ENCODE measurements at regions not wholly inside any gene's neighbourhood (a gene's known extent, or its start where the extent isn't known, plus 50 kb on each side); places are given as distances from the start of the nearest gene placed in this dataset.

- TF ChIP-seq CTCF (IDR thresholded peaks at IDR 0.05; ENCODE audit: insufficient read depth, low read depth, low read length), result no peak
- H3K4me3 ChIP-seq (ENCODE audit: low read depth, low read length), result no peak overlapping the region
- no peak for DNase-seq (ENCODE audit: low read depth)
These were observed 259.2 kb downstream of the PCDH7 start for GRCh38 chr4:30979402-30979801.

GRCh38 chr4:30989508-30989907 is 269.3 kb downstream of the PCDH7 start:
- DNase-seq (ENCODE audit: low read depth), result no peak
- H3K4me3 ChIP-seq (ENCODE audit: low read depth, low read length), result no peak overlapping the region
- TF ChIP-seq CTCF (IDR thresholded peaks at IDR 0.05; ENCODE audit: insufficient read depth, low read depth, low read length), result no peak

- no peak for DNase-seq (ENCODE audit: low read depth)
- TF ChIP-seq CTCF (IDR thresholded peaks at IDR 0.05; ENCODE audit: insufficient read depth, low read depth, low read length), result no peak
- no peak overlapping the region for H3K4me3 ChIP-seq (ENCODE audit: low read depth, low read length)
These were observed 276.7 kb downstream of the PCDH7 start for GRCh38 chr4:30996841-30997240.

GRCh38 chr4:31005037-31005436 is 284.9 kb downstream of the PCDH7 start:
- TF ChIP-seq CTCF (IDR thresholded peaks at IDR 0.05; ENCODE audit: insufficient read depth, low read depth, low read length), result no peak
- H3K4me3 ChIP-seq (ENCODE audit: low read depth, low read length), result no peak overlapping the region
- peak; percentile 42 for DNase-seq (ENCODE audit: low read depth)

GRCh38 chr4:31007858-31008257 is 287.7 kb downstream of the PCDH7 start:
- no peak for TF ChIP-seq CTCF (IDR thresholded peaks at IDR 0.05; ENCODE audit: insufficient read depth, low read depth, low read length)
- no peak overlapping the region for H3K4me3 ChIP-seq (ENCODE audit: low read depth, low read length)
- peak; percentile 27 for DNase-seq (ENCODE audit: low read depth)

GRCh38 chr4:31009926-31010325 is 289.8 kb downstream of the PCDH7 start:
- H3K4me3 ChIP-seq (ENCODE audit: low read depth, low read length), result no peak overlapping the region
- no peak for TF ChIP-seq CTCF (IDR thresholded peaks at IDR 0.05; ENCODE audit: insufficient read depth, low read depth, low read length)

GRCh38 chr4:31015123-31015522 is 295.0 kb downstream of the PCDH7 start:
- no peak for DNase-seq (ENCODE audit: low read depth)
- no peak for TF ChIP-seq CTCF (IDR thresholded peaks at IDR 0.05; ENCODE audit: insufficient read depth, low read depth, low read length)
- no peak overlapping the region for H3K4me3 ChIP-seq (ENCODE audit: low read depth, low read length)

More at GRCh38 chr4:31009926-31010325, 289.8 kb downstream of the PCDH7 start:
- DNase-seq (ENCODE audit: low read depth), result no peak
